Fibroblast of villous mesenchyme (primary cell): ENCODE measurements at regions not wholly inside any gene's neighbourhood (a gene's known extent, or its start where the extent isn't known, plus 50 kb on each side); places are given as distances from the start of the nearest gene placed in this dataset.
A peak's percentile ranks its signal among the peaks of the same experiment; 100 is the strongest.

Experiments
- DNase-seq: peaks from one replicate; pipeline ENCODE4 v3.0.0-alpha.2; 2010; ENCODE audit warnings: low read depth
- H3K4me3 ChIP-seq: 2 replicates; pipeline ENCODE4 v1.5.1; 2011; ENCODE audit warnings: low read depth, mild to moderate bottlenecking, low read length
- CTCF ChIP-seq: IDR thresholded peaks from 2 replicates; pipeline ENCODE4 v1.5.1; 2012; ENCODE audit warnings: low read depth, mild to moderate bottlenecking, low read length; ENCODE audit not compliant: insufficient read depth

GRCh38 chr13:106927421-106927820, 359.5 kb upstream of the ARGLU1 start:
- no peak overlapping the region for H3K4me3 ChIP-seq
- no peak for TF ChIP-seq CTCF
- DNase-seq: no peak

- TF ChIP-seq CTCF: no peak
- H3K4me3 ChIP-seq: no peak overlapping the region
- no peak for DNase-seq
These were observed 354.4 kb upstream of the ARGLU1 start for GRCh38 chr13:106922384-106922783.

GRCh38 chr13:106919638-106920037, 351.7 kb upstream of the ARGLU1 start:
- no peak for TF ChIP-seq CTCF
- H3K4me3 ChIP-seq: no peak overlapping the region
- DNase-seq: no peak

GRCh38 chr13:106919133-106919532, 351.2 kb upstream of the ARGLU1 start:
- no peak for TF ChIP-seq CTCF

GRCh38 chr13:106918557-106918860, 350.6 kb upstream of the ARGLU1 start:
- H3K4me3 ChIP-seq: no peak overlapping the region
- TF ChIP-seq CTCF: no peak
- no peak for DNase-seq

More at GRCh38 chr13:106919133-106919532, 351.2 kb upstream of the ARGLU1 start:
- H3K4me3 ChIP-seq: no peak overlapping the region
- DNase-seq: no peak

- peak; percentile 98 for TF ChIP-seq CTCF
- H3K4me3 ChIP-seq: peak overlapping the region; percentile 70
- peak; percentile 54 for DNase-seq
These were observed 350.0 kb upstream of the ARGLU1 start for GRCh38 chr13:106917673-106918556.

- peak overlapping the region; percentile 70 for H3K4me3 ChIP-seq
- DNase-seq: no peak
- no peak for TF ChIP-seq CTCF
These were observed 349.2 kb upstream of the ARGLU1 start for GRCh38 chr13:106917024-106917571.
